ENCODE measurements at regions not wholly inside any gene's neighbourhood (a gene's known extent, or its start where the extent isn't known, plus 50 kb on each side); places are given as distances from the start of the nearest gene placed in this dataset.

DNA sequence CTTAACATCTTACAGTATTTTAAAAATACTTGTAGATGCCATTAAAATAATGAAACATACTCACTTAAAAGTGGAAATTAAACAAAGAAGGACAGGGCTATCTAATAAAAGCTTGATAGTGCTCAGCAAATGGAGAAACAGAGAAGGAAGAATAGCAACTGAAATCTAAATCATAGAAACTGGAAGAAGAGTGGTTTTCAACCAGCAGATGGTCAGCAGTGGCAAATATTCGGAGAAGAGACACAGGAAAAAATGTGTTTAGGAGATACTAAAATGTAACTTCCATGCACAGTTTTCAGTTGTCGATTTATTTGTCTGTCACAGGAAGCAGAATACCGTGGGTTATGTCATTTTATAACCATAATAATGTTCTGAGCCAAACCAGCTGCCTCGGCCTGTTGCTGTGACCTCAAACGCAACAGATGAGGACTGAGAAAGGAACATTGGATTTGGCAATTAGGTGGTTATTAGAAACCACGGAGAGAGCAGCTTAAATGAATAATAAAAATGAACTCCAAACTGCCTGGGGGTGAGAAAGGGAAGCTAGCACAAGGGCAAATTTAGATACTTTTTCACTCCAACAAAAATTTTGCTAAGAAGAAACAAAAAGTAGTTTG is 246.6 kb upstream of the KCNMB2 start:
- no peak overlapping the region for H3K4me3 ChIP-seq (ENCODE audit: low read depth, low read length)
- TF ChIP-seq, protein P1, sequence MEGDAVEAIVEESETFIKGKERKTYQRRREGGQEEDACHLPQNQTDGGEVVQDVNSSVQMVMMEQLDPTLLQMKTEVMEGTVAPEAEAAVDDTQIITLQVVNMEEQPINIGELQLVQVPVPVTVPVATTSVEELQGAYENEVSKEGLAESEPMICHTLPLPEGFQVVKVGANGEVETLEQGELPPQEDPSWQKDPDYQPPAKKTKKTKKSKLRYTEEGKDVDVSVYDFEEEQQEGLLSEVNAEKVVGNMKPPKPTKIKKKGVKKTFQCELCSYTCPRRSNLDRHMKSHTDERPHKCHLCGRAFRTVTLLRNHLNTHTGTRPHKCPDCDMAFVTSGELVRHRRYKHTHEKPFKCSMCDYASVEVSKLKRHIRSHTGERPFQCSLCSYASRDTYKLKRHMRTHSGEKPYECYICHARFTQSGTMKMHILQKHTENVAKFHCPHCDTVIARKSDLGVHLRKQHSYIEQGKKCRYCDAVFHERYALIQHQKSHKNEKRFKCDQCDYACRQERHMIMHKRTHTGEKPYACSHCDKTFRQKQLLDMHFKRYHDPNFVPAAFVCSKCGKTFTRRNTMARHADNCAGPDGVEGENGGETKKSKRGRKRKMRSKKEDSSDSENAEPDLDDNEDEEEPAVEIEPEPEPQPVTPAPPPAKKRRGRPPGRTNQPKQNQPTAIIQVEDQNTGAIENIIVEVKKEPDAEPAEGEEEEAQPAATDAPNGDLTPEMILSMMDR (conservative IDR thresholded peaks at IDR 0.05; ENCODE audit: low read depth, low read length) = no peak
- peak; percentile 80 for DNase-seq (ENCODE audit: low read depth)

GRCh38 chr3:178291574-178292370 is 244.5 kb upstream of the KCNMB2 start:
- TF ChIP-seq, protein P1 (conservative IDR thresholded peaks at IDR 0.05; ENCODE audit: low read depth, low read length) = no peak
- no peak overlapping the region for H3K4me3 ChIP-seq (ENCODE audit: low read depth, low read length)
- no peak for DNase-seq (ENCODE audit: low read depth)

DNA sequence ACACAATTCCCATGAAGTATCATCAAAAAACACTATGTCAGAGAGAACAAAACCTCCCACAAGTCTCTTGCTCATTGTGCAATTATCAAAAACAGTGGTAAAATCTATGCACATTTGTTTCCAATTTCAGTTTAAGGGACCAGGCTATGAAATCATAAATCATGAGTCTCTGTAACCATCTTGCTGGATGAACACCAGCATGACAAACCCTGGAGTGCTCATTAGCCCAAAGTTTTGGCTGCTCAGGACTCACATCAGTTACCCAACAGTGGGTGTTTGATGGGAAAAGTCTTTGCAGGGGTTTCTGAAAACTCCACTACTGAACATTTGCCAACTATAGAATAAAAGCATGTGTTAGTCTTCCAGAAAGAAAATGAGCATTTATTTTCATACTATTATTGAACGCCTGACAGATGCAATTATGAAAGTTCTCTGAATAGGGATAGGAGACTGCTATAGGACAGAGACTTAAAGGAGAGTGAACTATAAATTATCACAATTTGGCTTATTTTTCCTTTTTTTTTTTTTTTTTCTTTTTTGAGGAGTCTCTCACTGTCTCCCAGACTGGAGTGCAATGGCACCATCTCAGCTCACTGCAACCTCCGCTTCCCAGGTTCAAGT is 240.8 kb upstream of the KCNMB2 start:
- TF ChIP-seq, protein P1 (conservative IDR thresholded peaks at IDR 0.05; ENCODE audit: low read depth, low read length) = no peak
- no peak overlapping the region for H3K4me3 ChIP-seq (ENCODE audit: low read depth, low read length)
- no peak for DNase-seq (ENCODE audit: low read depth)

GRCh38 chr3:178297199-178297598 is 239.0 kb upstream of the KCNMB2 start:
- no peak for DNase-seq (ENCODE audit: low read depth)
- no peak overlapping the region for H3K4me3 ChIP-seq (ENCODE audit: low read depth, low read length)
- TF ChIP-seq, protein P1 (conservative IDR thresholded peaks at IDR 0.05; ENCODE audit: low read depth, low read length) = no peak

GRCh38 chr3:178297740-178298139 is 238.5 kb upstream of the KCNMB2 start:
- DNase-seq (ENCODE audit: low read depth) = no peak
- H3K4me3 ChIP-seq (ENCODE audit: low read depth, low read length) = no peak overlapping the region
- TF ChIP-seq, protein P1 (conservative IDR thresholded peaks at IDR 0.05; ENCODE audit: low read depth, low read length) = no peak

- TF ChIP-seq, protein P1 (conservative IDR thresholded peaks at IDR 0.05; ENCODE audit: low read depth, low read length) = no peak
- H3K4me3 ChIP-seq (ENCODE audit: low read depth, low read length) = no peak overlapping the region
- DNase-seq (ENCODE audit: low read depth) = no peak
Observed at GRCh38 chr3:178300441-178300959, 235.7 kb upstream of the KCNMB2 start.

Measured in choroid plexus epithelial cell (primary cell).